ENCODE measurements at regions not wholly inside any gene's neighbourhood (a gene's known extent, or its start where the extent isn't known, plus 50 kb on each side); places are given as distances from the start of the nearest gene placed in this dataset.

DNA sequence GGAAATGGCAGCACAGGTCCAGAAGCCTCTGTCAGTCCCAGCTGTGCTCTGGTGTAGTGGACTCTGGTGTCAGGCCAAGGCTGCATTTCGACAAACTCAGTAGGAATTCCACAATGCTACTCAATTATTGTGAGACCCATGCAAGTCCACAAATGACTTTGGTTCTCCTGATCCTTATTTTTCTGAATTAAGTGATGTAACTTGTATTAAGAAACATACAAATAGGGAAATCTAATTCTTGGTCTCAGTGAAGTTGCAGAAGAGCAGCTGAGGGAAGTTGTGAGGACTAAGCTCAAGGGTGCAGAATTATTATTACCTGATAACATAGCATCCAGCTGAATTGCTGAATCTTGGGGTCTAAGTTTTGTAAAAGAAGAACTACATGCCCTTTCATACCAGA, 116.8 kb downstream of the MAFB start:
- H3K4me1 ChIP-seq = peaks cover 0 to 18% (median 0%) of the 10 kb centered on the region in 12 donors
- H3K9me3 ChIP-seq = peaks cover 0 to 7% (median 0%) of the 10 kb centered on the region in 12 donors
- H3K4me3 ChIP-seq = no peak overlapping the region
- H3K36me3 ChIP-seq = no peaks in the 10 kb centered on the region
- intact Hi-C loops (cut with DNase I) = no loop called here
- ATAC-seq = peak in 1 of 4 donors; percentile 38
- TF ChIP-seq POLR2A (IDR thresholded peaks at IDR 0.05) = no peak
- TF ChIP-seq, protein P1, sequence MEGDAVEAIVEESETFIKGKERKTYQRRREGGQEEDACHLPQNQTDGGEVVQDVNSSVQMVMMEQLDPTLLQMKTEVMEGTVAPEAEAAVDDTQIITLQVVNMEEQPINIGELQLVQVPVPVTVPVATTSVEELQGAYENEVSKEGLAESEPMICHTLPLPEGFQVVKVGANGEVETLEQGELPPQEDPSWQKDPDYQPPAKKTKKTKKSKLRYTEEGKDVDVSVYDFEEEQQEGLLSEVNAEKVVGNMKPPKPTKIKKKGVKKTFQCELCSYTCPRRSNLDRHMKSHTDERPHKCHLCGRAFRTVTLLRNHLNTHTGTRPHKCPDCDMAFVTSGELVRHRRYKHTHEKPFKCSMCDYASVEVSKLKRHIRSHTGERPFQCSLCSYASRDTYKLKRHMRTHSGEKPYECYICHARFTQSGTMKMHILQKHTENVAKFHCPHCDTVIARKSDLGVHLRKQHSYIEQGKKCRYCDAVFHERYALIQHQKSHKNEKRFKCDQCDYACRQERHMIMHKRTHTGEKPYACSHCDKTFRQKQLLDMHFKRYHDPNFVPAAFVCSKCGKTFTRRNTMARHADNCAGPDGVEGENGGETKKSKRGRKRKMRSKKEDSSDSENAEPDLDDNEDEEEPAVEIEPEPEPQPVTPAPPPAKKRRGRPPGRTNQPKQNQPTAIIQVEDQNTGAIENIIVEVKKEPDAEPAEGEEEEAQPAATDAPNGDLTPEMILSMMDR (IDR thresholded peaks at IDR 0.05) = no peak
- 79 to 90% (median 85%) methylated on average over 1 of the region's 1 CpG for WGBS, 4 donors
- H3K27me3 ChIP-seq = no peaks in the 10 kb centered on the region
- no peak for DNase-seq
- peak overlapping the region in 1 of 12 donors; percentile 61 for H3K27ac ChIP-seq

DNA sequence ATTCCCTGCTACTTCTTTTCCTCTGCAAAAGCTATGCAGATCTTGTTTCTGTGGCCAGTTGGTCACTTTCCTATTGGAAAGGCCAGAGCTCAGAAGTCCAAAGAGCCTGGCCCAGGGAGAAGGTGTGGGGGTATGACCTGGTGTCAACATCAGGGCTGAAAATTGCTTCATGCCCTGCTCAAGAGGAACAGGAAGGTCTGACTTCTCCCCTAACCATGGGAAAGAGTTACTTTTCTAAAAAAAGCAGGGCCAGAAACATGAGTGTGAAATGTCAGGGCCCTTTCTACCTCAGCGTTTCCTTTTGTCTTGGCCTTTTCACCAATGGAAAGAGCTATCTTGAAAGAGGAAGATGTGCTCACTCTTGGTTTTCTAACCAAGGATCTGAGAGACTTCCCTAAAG, 117.4 kb downstream of the MAFB start:
- TF ChIP-seq POLR2A (IDR thresholded peaks at IDR 0.05) = no peak
- TF ChIP-seq, protein P1 (IDR thresholded peaks at IDR 0.05) = no peak
- 69 to 88% (median 85%) methylated on average over 1 of the region's 1 CpG for WGBS, 4 donors
- no peaks in the 10 kb centered on the region for H3K36me3 ChIP-seq
- peak overlapping the region in 1 of 12 donors; percentile 61 for H3K27ac ChIP-seq
- intact Hi-C loops (cut with DNase I) = no loop called here
- no peak overlapping the region for H3K4me3 ChIP-seq
- H3K9me3 ChIP-seq = peaks cover 0 to 7% (median 0%) of the 10 kb centered on the region in 12 donors
- ATAC-seq (peak in 3 of 4 donors; percentile 38 to 78 (median 44)), DNase-seq (no peak)
- H3K4me1 ChIP-seq = peaks cover 0 to 18% (median 0%) of the 10 kb centered on the region in 12 donors
- H3K27me3 ChIP-seq = no peaks in the 10 kb centered on the region

DNA sequence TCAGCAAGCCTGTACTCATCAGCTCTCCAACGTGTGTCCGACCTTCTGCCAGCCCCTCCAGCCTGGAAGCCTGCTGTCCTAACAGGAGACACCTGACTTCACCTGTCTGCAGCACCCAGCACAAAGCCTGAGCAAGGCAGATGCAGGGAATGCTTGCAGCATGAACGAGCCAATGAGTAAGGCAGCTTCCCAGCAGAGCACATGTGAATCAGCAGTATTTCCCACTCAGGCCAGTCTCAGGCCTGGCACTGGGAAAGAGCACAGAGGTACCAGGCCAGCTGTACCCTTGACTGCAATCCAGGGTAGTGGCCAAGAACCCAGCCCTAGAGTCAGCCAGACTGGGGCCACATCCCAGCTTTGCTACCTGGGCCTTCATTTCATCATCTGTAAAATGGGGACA, 120.8 kb downstream of the MAFB start:
- intact Hi-C loops (cut with DNase I) = no loop called here
- whole genome bisulfite sequencing, 4 donors = 71 to 88% (median 80%) methylated on average over 3 of the region's 3 CpGs
- Histone ChIP-seq H3K27me3 (no peaks in the 10 kb centered on the region), H3K27ac (no peak overlapping the region), H3K36me3 (no peaks in the 10 kb centered on the region), H3K9me3 (no peaks in the 10 kb centered on the region), H3K4me3 (no peak overlapping the region), H3K4me1 (peaks cover 0 to 23% (median 0%) of the 10 kb centered on the region in 12 donors)
- DNase-seq = no peak
- no peak for ATAC-seq
- TF ChIP-seq, protein P1 (IDR thresholded peaks at IDR 0.05) = no peak
- TF ChIP-seq POLR2A (IDR thresholded peaks at IDR 0.05) = no peak

DNA sequence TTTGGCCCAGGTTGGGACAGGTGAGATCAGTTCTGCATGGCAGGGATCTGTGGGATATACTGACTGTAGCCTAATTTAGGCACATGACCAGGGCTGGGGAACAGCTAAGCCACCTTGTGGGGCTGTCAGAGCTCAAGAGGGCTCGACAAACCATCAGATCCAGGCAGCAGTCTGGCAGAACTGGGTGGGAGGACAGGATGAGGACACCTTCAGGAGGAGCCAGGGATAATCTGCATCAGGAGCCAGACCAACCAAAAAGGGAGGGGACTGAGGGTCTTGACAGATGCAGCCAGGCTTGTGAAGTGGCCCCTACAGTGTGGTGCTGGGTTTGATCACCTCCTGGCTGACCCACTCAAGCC, 123.4 kb downstream of the MAFB start:
- Histone ChIP-seq H3K4me1 (peaks cover 0 to 17% (median 0%) of the 10 kb centered on the region in 12 donors), H3K9me3 (no peaks in the 10 kb centered on the region), H3K36me3 (no peaks in the 10 kb centered on the region), H3K27me3 (no peaks in the 10 kb centered on the region), H3K27ac (no peak overlapping the region), H3K4me3 (no peak overlapping the region)
- WGBS, 4 donors = 50 to 69% (median 61%) methylated on average over 1 of the region's 1 CpG
- no peak for ATAC-seq
- intact Hi-C loops (cut with DNase I) = no loop called here
- no peak for DNase-seq
- TF ChIP-seq POLR2A (IDR thresholded peaks at IDR 0.05) = no peak
- TF ChIP-seq, protein P1 (IDR thresholded peaks at IDR 0.05) = no peak
